ENCODE measurements at regions not wholly inside any gene's neighbourhood (a gene's known extent, or its start where the extent isn't known, plus 50 kb on each side); places are given as distances from the start of the nearest gene placed in this dataset.

DNA sequence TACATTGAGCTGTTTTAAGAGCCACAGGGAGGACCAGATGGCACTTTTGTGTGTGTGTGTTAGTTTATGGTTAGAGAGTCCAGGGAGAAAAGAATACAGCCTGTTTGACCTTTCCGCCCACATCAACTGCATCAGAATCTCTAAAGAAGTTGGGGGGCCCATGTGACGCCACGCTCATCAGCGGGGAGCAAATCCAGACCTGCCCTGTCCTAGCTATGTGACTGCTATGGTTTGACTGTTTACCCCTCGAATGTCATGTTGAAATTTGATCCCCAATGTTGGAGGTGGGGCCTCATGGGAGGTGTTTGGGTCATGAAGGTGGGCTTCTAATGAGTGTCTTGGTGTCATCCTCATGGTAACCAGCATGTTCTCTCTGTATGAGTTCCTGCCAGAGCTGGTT is 128.0 kb downstream of the ADRA2A start:
- DNase-seq = no peak

DNA sequence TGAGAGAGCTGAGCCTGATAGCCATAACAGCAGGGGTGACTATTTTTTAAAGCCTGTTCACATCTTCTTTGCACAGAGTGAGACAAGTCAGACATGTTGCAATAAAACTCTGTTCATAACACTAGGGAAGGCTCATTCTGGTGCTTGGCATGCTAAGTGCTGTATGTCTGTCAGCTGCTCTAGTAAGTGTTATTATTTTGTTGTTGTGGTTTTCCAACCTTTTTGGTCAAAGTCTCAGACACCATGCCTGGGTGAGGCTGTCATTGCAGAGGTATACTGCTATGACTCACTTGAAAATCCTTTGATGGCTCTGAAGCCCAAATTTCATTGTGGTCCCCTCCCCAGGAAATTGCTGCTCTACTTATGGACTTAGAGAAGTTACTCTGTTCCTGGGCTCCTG is 129.7 kb downstream of the ADRA2A start:
- DNase-seq = no peak

DNA sequence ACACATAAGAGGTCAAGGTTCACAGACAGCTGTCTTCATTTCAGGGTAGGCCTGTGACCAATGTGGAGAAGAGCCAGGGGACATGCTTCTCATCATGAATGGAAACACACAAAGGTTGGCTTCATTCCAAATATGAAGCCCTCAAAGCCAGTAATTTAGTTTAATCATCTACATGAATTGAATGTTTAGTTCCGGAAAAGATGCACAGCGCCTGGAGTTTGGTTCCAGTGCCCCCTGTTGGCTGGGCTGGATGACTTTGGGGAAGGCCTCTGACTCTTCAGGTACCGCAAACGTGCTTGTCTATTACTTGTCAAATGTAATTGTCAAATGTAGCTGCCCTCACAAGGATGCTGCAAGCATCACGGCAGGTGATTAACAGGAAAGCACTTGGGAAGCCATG is 130.7 kb downstream of the ADRA2A start:
- peak; percentile 25 for DNase-seq

DNA sequence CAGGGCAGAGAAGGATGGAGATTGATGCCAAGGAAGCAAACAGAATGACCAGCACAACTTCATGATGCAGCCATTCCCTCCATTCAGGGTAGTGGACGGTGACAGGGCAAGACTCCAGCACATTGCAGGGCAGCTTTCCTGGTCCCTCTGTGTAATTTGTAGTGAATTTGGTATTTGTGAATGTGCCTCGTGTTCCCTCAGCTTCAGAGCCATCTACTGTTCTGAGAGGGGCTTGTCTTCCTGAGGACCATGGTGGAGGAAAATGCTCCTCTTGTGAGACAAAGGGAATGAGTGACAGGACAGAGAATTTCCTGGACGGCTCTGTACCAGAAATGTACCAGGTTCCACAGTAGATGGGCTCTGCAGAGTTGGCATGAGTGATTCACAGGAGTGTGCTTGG is 132.1 kb downstream of the ADRA2A start:
- DNase-seq = no peak

DNA sequence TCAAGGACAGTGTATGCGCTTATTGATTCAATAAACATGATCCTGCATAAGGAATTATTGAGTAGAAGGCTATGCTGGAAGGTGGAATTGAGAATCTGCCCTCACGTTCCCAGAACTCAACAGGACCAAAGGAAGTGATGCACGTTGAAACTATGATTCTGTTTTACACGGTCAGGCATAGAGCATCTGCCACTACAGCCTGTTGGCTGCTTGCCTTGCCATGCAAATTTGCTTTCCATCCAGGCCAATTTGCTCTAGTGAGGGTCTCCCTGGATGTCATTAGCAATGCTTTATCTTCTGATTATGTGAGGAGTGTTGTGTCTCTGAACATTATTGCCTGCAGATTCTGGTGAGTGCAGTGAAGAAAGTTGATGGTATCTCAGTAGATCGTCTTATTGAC is 132.9 kb downstream of the ADRA2A start:
- no peak for DNase-seq

DNA sequence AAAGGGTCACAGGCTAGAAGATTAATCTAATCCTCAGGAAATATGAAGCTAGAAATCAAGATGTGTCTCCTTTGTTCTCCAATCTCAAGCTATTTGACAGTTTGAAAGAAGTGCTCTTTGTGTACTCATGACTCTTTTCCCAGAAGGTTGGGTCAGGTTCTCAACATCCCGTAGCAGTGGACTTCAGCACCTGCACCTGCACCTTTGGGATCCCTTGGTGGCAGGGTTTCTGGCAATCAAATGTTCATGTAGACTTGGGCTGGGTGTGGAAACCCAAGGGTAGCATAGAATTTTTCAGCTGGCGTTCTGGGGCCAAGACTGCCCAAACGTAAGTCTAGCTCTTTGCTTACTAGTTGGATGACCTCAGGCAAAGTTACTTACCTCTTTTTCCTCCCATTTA is 134.4 kb downstream of the ADRA2A start:
- DNase-seq = no peak

DNA sequence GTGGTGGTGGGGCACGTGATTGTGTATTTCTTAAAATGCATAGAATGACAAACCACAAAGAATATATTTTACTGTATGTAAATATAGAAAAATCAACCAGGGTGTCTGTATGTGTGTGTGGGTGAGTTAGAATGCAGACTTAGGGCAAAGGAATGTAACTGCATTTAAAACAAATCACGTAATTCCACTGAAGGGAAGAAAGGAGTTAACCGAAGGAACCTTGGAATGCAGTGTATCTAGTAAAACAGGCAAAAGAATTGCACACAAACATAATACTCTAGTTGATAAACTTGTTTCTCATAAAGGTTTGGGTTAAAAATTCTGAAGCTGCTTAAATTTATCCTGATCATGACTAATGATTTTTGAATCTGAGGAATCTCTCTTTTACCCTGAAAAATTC is 134.9 kb downstream of the ADRA2A start:
- DNase-seq = no peak

DNA sequence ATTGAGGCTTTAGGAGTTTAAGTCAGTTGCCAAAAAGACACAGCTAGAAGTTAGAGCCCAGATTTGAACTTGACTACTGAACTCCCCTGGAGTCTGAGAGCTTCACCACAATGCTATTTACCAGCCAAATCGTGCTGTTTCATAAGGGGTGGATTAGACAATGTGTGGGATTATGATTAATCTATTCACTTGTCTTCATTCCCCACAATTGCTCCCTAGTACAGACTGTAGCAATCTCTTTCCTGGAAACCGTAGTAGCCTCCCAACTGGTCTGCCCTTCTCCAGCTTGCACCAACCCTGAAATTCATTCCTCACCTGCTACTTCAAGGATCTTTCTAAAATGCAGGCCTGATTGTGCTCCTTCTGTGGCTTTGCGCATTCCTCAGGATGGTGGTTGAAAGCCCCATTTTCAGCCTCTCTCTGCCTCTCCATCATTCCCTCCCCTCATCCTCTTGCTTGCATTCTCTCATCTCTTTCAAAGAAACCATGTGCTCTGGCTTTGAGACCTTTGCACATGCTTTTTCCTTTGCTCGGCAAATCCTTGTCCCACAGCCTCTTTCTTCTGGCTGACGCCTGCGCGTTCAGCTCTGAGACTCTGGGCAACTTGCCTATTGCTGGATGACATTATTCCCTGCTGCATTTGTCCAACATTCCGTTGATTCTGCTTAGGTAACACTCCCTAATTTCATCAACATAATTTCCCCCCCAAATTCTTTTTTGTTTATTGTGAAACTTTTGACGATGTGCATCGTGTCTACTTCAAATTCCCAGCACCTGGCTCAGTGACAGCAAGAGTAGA is 145.1 kb downstream of the ADRA2A start:
- no peak for DNase-seq

DNA sequence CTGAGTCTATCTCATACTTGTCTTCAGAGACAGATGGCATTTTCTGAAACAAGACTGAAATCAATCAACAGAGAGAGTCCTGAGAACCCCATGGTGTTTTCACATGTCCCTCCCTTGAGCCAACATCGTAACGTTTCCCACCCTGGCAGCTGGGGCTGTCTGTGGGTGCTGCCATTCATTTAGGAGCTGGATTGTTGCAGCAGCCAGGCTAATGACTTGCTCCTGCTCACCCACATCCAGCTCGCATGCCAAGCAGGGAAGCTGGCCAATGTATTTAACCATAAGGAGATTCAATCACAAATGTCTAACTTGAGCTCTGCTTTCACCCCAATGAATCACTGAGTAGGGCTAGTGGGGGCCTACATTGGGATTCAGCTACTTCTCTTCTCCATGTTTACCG is 146.1 kb downstream of the ADRA2A start:
- DNase-seq = no peak

DNA sequence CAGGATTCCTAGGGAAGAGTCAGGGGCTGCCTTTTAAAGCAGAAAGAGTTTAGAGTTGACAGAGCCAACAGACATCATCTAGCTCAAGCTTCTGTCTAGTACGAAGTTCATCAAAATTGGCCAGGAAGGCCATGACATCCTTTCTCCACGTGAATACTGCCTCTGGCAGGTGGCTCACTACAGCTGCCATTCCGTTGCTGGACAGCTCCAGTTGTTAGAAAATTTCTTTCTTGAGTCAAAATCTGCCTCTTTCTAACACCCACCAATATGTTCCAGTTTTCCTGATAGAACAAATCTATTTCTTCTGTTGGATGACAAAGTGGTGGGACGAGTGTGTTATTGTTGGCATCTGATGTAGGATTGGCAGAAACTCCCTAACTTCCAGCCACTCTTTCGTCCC is 154.9 kb downstream of the ADRA2A start:
- DNase-seq = no peak

DNA sequence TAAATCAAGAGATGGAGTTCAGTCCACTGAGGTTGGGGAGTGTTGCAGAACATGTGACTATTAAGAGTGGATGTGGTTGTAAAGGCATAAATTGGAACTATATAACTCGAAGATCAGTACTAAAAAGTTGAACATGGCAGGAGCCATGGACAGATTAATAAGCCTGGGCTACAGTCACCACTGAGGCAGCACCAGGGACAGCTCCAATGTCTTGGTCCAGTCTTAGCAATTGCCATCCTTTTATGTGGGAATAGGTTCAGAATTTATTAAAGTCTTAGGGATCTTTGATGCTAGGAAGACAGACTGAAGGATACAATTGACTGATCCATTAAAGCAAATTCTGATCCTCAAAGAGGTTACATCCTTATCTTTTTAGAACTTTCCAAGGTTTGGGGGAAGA is 156.6 kb downstream of the ADRA2A start:
- no peak for DNase-seq

DNA sequence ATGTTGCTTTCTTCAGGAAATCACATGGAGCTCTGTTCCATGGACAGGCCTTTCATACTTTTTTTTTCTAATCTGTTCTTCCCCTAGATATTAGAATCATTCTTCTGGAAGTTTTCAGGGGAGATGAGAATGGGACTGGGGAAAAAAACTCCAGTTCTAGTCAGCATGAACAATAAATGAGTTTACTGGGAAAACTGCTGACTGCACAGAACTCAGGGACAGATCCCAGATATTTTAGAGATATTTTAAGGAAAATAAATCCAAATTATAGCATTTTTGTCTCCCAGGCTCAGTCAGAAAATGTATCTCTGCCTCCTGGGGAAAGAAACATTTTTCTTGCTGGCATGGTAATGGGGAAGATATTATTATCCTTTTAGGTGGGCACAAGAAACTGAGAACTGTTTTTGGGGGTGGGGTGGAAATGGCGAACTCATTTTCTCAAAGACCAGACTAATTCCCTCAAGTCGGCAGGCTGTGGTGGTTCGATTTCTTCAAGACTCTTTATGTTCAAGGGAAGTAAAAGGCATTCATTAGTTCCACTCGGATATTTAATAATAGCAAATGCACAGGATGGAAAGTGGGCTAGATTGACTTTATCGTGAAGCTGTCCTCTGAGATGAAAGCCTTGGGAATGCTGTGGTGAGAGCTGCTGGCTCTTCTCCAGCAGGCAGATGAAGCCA is 157.5 kb downstream of the ADRA2A start:
- DNase-seq = no peak

DNA sequence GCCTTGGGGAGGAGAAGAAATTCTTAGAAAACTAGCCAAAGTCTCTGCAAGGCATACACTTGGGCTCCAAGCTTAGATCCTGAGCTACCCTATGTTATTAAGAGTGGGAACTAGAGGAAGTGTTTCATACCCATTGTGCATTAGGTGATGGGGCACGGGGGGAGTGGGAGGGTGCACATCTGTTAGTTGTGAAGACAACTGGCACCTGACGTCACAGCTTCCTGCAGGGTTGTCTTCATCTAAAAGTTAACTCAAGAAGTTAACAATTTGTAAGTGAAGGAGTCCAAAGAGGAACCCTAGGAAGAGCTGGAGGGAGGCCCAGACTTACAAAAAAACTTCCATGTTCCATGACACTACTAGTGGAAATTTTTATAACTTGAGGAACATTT is 158.1 kb downstream of the ADRA2A start:
- no peak for DNase-seq

DNA sequence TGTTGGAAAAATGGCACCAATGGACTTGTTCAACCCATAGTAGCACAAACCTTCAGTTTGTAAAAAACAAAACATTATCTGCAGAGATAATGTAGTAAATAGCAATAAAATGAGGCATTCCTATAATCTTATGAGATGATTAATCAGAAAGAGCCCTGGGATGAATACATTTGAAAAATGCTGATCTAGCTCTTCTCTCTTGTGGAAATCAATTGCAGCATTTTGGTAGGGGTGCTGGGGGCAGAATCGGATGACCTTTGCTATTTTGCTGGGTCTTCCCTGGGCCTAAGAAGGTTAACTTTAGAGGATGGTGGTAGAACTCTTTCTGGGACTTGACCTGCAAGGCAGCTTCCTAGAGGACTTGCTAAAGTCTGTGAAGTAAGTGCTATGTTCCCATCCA is 163.5 kb downstream of the ADRA2A start:
- DNase-seq = no peak

DNA sequence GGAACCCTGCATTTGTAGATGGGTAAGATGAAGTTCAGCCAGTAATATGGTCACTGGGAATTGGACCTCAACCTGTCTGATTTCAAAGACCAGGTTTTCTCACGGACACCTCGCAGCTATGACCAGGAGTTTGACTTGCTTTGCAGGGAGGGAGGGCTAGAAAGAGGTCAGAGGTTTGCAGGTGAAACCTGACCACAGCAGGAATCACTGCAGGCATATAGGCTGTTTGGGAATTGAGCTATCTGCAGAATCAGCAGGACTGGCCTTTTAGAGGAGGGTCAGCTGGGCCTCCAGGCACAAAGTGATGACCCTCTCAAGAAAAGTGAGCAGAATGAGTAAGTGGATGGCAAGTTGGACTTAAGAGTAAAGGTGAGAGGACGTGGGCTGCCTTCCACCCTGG is 166.3 kb downstream of the ADRA2A start:
- no peak for DNase-seq

DNA sequence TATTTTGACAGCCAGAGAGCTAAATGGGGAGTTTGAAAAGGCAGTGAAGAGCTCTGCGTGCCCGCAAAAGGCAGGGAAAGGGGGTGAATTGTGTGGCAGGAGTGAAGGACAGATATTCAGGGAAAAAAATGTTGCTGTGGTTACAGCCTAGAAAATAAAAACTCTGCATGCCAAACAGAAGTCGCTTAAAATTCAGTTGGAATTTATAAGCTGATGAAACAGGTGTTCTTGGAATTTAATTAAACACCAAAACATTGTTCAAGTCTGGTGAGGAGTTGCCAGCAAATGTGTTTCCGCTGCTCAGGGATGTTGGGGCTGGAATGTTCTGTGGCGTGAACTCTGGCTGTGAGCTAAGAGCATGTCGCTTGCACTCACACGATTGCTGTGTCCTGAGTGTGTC is 169.3 kb downstream of the ADRA2A start:
- no peak for DNase-seq

DNA sequence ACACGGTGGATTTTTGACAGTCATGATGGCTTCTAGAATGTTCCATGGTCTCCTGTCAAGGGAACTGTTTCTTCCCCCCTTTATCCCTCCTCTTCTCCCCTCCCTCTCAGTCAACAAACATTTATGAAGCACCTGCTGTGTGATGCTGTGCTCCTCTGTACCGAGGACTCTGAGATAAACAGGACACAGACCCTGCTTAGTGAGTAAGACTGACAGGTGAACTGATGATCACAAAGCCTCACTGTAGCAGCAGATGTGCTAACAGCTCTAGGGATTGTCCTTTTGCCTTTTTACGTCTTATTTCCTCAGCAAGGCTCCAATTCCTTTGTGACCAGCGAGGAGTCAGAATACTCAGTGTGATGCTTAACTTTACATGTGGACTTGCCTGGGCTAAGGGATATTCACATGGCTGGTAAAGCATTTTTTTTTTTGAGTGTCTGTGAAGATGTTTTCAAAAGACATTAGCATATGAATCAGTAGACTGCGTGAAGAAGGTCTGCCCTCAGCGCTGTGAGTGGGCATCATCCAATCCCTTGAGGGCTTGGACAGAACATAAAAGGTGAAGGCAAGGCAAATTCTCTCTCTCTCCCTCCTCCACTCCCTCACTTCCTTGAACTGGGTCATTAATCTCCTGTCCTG is 170.1 kb downstream of the ADRA2A start:
- no peak for DNase-seq

DNA sequence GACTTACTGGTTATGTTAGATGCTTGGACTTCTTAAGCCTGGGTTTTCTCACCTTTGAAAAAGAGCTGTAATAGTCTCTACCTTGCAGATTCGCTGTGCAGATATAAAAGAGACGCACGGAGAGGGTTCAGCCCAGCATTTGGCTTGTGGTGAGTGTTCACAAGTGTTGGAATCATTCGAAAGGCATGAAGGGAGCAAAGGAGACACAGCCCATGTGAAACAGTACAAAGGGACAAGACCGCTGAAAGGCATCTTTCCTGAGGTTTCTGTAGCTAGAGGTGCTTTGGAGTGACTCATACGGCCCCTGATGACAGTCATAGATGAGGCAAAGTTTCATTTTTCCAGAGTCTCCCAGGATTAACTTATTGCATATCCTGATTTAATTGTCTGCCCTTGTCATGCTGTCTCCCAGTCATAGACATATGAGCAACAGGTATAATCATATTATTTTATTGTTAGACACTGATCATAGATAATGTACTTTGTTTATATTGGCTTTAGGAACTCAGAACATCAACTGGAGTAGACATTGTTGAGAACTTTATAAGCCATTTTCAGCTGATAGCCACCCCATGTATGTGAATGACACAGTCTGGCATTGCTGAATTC is 171.1 kb downstream of the ADRA2A start:
- no peak for DNase-seq

DNA sequence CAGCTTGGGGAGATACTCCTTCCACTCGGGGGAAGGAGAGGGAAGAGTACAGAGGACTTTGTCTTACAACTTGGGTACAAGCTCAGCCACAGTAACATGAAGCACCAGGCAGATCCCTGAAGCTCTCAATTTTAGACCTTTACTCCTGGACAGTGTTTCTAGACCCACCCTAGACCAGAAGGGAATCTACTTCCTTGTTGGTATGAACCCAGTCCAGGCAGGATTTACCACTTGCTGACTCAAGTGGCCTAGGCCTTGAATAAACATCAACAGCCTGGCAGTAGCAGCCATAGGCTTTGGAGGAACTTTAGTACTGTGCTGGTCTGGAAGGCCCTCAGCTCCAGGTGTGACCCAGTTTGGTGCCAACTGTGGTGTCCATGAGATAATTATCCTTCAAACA is 173.1 kb downstream of the ADRA2A start:
- DNase-seq = no peak

DNA sequence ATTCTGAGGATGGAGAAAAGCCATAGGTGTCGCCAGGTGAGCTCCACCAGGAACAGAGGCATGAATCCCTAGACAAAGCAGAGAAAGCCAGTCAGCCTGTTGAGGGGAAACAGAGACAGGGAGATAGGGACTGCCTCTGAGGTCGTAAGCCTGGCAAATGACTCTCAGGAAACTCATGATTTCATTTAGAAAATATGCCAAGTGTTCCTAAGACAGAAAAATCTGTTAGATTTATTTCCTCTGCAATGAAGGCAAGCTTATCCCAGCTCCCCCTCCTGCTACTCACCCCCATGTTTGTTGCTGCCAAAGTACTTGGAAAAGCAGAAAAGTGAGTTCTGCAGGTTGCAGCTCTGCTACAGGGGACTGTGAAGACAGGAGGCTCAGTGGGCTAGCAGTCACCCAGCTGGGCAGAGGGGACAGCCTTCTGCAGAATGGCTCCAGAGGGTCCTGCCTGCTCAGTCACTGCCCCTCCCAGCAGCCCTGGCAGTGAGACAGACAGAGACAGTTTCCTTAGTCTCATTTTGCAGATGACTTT is 184.3 kb downstream of the ADRA2A start:
- DNase-seq = no peak

DNA sequence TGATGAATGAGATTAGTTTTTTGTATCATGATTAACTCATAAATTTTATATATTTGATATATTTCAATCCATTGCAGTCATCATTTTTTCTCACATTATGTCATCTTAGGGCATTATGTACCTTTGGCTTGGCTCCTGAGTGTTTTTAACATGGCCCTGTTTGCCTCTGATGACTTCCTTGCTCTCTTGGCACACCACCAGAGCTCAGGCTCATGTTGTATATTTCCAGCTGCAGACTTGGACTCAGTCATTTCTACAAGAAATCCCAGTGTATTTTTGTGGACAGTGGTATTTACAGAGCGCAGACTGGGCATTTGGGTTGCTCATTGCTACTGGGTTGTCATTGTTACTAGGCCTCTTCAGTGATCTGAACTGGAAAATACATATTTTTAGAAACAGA is 188.5 kb downstream of the ADRA2A start:
- DNase-seq = no peak

DNA sequence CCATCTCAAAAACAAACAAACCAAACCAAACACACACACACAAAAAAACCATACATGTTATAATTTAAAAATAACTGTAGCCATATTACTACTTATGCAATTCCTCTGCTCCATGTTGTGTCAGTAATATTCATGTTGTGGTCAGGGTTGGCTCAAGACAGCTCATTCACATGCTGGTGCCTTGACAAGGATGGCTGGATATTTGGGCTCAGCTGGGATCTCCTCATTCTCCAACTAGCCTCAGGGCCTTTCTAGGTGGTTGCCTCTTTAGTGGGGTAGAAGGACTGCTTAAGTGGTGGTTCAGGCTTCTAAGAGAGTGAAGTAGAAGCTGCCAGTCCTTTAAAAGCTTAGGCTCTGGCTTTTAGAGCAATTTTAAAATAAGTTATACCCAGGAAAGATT is 189.3 kb downstream of the ADRA2A start:
- DNase-seq = no peak

DNA sequence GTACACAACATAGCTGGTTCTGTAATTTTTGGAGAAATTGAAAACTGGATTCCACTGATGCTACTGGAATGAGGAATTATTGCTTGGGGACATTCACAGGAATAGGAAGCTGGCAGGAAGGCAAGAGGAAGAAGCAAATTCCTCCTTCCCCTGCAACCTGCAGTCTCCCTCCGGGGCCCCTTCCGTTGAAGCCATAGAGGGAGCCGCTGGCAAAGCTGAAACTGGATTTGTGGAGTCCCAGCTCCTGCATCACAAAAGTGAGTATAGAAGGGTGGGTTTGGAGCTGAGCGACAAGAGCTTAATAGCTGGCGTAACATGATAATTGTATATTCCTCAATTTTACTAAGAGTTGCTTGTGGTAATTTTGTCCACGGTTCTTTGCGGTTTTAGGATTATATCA is 190.8 kb downstream of the ADRA2A start:
- DNase-seq = no peak

DNA sequence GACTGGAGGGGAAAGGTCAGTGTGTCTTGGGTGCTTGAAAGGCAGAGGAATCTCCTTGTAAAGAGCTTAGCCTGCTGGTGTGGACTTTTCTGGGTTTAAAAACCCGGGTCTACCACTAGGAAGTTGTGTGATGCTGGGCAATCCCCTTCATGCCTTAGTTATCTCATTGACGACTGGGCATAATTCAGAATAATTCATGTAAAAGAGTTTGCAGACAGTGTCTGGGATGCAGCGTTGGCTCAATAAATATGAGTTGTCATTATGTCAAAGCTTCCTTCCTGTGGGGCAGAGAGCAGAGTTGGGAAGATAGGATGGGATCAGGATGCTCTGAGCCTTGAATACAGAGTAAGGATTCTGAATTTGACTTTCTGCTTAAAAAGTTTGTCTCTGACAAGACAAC is 196.4 kb downstream of the ADRA2A start:
- DNase-seq = no peak

Measured in CD4-positive, alpha-beta T cell treated with Interleukin-10 for 1 hour (primary cell).